EL (cell line): ENCODE measurements at regions not wholly inside any gene's neighbourhood (a gene's known extent, or its start where the extent isn't known, plus 50 kb on each side); places are given as distances from the start of the nearest gene placed in this dataset.
A peak's percentile ranks its signal among the peaks of the same experiment; 100 is the strongest.

Experiments used
- DNase-seq: peaks from one replicate; pipeline ENCODE4 v3.0.0-alpha.2; 2016

DNA sequence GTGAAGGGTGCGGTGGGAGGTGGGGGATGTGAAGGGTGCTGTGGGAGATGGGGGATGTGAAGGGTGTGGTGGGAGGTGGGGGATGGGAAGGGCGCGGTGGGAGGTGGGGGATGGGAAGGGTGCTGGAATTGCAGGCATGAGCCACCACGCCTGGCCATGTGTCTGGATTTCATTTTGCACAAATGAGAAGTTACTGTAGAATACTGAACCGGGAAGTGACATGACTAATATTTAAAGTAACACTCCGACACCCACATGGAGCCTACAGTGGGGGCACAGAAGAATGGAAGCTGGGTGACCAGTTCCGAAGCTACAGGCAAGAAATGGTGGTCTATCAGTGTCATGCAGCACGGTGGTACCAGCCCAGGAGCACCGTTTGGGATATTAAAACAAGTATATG lies 69.9 kb upstream of the SPTLC1 start:
- no peak for DNase-seq

DNA sequence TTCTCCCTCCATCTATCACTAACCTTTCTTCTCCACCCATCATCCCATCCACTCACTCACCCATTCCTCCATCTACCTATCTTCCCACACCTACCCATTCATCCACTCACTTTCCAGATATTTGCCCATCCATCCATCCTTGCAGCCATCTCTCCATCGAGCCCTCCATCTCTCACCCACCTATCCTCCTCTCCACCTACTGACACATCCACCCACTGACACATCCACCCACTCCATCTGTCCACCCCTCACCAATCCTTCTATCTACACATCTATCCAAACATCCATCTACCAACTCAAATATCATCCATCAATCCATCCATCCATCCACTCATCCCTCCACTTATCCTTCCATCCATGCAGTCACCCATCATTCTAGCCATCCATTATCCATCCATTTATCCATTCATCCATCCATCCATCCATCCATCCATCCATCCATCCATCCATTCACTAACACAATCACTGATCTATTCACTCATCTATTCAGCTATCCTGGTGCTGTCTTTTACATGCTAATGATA lies 68.9 kb upstream of the SPTLC1 start:
- no peak for DNase-seq

DNA sequence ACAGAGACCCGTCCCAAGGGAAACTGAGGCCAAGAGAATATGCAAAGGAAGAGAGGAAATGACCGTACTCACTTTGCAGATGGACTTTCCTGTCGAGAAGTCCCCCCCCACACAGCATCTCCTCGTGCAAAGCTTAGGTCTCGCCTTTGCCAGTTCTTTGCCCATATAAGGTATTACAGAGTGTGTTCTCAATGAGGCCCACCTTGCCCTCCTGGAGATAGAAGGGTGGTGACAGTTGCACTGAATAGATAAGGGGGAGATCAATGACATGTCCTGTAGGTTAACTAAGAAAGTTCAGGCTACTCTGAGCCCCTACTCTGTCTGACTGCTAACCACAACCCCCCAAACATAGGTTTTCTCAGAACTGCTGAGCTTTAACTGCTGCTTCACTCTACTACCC lies 68.2 kb upstream of the SPTLC1 start:
- no peak for DNase-seq

DNA sequence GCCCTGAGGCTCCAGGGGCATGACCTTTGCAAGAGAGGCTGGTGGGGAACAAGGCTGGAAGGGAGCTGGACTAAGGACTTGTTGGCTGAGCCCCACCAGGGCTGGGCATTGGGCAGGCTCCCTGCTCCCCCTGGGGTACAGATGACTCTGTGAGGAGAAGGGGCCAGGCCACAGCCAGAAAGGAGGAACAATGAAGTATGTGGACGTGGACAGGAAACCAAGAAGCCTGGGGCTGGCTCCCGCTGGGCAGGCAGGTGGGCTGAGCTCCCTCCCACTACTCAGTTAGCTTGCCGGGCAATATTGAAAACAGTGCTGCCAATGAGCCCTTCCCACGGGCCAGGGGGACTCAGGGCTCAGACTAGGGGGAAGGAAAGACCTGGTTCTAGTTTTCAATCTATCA lies 66.1 kb upstream of the SPTLC1 start:
- DNase-seq, result no peak

DNA sequence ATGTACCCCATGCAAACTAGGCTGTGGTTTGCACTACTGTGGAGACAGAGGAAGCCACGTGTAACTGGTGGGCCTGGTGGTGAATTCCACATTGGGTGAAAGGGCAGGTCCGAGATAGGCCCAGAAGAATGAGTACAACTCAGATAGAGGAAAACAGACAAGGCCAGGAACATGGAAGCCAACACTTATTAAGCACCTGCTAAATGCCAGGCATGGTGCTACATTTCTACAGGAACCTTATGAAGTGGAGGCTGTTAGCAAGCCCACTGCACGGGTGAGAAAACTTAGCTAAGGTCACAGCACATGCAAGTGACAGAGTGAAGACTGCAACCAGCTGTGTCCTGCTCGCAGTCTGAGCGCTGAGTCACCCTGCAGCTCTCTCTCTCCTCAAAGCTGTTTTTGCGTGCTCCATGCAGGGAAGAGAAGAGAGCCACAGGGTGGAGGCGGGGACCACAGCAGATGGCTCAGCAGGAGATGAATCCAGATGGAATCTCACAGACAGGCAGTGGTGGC lies 65.5 kb upstream of the SPTLC1 start:
- peak; percentile 88 for DNase-seq

DNA sequence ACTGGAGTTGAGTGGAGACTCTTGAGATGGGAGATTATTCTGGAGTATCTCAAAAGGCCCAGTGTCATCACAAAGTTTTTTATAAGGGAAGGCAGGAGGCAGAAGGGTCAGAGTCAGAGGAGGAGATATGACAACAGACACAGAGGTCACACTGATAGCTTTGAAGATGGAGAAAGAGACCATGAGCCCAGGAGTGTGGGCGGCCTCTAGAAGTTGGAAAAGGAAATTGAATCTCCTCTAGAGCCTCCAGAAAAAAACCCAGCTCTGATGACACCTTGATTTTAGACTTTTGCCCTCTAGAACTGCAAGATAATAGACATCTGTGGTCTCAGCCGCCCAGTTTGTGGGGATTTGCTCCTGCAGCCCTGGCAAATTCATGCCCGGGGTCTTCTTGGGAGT lies 64.8 kb upstream of the SPTLC1 start:
- no peak for DNase-seq

DNA sequence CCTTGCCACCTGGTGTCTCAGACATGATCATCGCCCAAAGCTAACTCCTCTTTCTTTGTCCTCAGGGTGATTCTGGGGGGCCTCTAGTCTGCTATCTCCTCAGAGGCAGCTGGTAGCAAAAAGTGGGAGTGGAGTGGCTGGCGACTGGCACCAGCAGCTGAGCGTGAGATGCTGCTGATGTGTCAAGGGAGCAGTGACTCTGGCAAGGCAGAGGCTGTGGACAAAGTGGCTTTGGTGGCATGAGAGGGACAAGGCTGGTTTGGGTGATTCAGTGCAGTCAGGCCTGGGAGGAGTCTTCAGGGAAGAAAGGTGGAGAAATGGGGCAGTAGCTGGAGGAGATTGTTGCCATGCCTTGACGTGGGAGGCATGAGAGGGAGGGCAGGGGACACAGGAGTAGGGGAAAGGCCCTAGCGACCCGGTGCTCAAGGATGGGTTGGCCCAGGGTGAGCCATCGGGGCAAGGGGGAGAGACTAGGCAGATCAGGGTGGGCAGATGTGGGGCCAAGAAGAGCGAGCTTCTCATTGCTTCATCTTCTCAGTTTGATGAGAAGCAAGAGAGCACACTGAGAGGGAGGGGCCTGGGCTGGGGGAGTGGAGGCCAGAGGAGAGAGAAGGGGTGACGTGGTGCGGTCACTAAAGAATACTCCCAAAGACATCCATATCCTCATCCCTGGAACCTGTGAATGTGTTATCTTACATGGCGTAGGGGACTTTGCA lies 64.2 kb upstream of the SPTLC1 start:
- DNase-seq, result no peak

DNA sequence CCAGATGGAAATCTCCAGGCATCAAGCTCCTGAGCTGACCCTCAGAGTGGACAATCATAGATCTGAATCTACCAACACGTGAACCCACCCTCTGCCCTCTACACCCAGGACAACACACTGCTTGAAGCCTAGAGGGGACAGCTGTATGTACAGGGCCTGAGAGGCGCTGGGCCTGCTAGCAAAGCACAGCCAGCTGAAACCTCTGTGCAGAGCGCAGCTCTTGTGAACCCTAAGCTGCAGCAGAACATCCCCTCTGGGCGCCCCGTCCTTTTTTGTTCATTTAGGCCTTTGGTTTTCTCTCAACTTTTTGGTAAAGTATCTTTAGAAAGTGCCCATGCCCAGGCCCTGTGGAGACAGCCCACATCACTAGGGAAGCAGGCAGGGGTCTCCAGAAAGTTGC lies 62.4 kb upstream of the SPTLC1 start:
- no peak for DNase-seq

DNA sequence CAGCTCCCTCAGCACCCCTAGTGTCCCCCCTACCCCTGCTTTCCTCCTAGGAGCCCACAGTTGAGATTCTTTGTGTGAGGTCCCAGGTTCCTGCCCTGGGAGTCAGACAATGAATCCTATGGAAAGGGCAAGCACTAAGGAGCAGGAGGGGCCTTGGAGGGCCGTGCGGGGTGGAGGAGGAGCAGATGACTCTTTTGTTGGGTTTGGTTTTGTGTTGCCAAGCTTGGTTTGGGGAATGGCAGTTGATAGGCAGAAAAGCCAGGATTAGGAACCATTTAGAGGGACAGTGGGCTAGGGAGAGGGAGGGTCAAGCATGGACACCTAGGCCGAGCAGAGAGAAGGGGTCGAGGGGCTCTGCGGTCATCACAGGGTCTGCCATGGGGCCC lies 61.6 kb upstream of the SPTLC1 start:
- no peak for DNase-seq

DNA sequence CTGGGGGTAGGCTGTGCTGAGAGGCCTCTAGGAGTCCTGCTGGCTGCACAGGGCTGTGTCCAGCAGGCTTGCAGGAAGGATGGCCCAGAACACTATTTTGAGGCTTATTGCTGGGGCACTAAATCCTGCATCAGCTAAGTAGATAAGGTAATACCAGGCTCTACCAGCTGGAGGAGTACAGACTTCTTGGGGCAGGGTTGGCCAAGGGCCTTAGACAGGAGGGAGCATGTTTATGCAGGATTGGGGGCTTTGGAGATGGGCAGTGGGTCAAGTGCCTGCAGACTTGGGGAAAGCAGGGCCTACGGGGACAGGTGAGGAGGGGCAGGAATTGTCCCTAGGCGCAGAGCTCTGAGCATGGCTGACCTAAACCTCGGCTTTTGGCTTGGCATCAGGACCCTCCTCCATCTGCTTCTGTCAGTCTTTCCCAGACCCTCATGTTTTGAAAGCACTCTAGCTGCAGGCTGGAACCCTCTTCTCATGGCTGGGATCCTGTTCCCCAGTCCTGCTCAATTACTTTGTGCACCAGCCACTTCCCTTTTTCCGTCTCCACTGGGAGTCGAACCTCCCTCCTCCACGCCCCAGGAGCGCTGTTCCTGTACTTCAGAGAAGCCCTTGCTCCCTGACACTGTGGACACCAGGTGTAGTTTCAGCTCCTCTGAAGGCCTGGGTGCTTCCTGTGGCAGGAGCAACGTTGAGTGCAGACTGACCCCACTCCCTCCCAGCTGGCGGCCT lies 61.0 kb upstream of the SPTLC1 start:
- no peak for DNase-seq

DNA sequence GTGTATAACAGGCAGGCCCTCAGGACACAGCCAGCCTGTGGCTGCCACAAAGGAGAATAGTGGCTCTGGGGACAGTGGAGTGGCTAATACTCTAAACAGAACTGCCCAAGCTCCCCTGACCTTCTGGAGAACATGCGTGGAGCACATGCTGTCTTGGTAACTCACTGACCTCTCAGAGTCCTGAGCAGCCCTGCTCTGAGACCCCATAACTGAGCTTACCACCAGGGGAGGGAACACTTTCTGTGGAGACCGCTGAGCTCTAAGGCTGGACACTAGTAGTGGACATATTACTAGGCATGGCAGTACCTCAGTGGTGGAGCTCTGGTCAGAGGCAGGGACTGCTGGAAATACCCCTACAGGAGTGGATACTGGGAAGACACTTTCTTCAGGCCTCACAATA lies 60.2 kb upstream of the SPTLC1 start:
- DNase-seq, result no peak

DNA sequence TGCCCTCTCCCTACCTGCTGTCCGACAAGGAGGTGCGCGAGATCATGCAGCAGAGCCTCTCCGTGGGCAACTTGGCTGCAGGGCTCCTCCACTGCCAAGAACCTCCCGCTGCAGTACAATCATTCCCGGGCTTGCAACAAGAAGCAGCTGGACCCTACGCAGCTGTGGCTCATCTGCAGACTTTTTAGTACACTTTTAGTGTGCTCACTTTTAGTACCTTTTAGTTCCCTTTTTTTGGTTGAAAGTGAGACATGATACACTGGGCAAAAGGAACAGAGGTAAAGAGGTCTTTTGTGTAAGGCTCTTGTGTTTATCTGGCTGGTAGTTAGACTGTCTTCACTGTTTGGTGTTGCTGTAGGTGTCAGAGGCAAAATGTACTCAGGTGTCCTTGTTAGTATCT lies 58.1 kb upstream of the SPTLC1 start:
- no peak for DNase-seq

DNA sequence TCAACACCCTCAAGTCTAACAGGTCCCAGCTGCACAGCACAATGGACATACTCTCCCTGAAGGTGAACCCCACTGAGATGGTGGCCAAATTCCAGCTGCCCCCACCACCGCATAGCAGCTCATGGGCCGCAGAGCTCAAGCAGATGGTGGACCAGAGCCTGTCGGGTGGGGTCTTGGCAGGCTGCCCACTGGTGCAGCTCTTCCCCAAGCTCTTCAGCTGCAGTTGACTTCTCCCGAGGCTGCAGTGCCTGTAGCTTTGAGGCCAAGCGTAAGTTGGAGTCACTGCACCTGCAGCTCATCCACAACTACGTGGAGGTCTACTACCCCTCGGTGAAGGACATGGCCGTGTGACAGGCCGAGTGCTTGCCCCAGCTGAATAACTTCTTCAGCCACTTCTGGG lies 56.6 kb upstream of the SPTLC1 start:
- no peak for DNase-seq

DNA sequence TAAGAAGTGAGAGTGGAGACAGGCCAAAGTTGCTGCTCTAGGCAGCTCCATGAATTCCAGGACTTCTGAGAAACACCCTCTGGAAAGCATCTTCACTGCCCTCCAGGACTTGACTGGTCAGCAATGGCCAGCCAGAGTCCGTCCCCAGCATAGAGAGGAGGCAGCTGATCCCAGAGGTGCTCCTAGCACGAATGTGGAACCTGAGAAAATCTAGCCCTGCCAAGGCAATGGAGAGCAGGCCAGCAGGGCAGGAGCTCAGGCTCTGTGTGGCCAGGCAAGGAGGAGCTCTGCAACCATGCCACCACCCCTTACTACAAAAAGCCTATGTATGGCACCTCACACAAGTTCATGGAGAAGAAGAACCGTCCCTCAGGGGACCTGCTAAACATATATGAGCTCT lies 56.1 kb upstream of the SPTLC1 start:
- DNase-seq, result no peak

DNA sequence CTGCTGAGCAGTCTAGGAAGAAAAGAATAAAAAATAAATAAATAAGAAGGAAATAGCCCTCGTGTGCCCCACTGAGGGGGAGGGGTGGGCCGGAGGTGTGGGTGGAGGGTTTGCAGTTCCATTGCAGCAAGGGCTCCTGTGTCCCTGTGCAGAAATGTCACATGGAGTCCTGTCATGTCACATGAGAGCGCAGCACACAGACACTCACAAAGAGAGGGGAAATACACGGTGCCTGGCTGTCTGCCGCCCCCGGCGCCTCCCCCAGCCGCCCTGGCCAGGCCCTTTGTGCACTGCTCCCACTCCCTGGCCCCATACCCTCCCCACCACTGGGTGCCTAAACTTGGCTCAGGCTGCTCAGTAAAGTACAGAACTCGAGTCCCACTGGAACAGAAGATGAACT lies 55.6 kb upstream of the SPTLC1 start:
- no peak for DNase-seq

DNA sequence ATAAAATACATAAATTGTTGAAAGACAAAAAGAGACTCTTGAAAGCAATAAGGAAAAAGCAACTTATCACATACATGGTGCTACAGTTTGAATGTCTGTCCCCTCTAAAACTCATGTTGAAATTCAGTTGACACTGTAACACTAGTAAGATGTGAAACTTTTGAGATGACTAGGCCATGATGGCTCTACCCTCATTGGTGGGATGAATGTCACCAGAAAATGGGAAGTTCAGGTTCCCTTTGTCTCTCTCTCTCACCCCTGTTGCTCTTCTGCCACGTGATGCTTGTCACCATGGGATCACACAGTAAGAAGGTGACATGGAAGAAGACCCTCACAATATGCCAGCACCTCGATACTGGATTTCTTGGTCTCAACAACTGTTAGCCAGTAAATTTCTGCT lies 50.3 kb upstream of the SPTLC1 start:
- no peak for DNase-seq
